K562 (cell line): ENCODE measurements at regions not wholly inside any gene's neighbourhood (a gene's known extent, or its start where the extent isn't known, plus 50 kb on each side); places are given as distances from the start of the nearest gene placed in this dataset.

ENCODE experiments used
- ATAC-seq: fragments of 200-7000 bp; cut with Tn5 transposase; 3 replicates; pipeline ENCODE4 v1.9.1; 2020; ENCODE audit warnings: moderate library complexity
- BruUV-seq: library from RNA; stranded (reverse); fragments of 400-500 nt; replicated peaks from 2 replicates; lab custom pipeline; 2021; lab: Mats Ljungman, UMichigan
- CTCF ChIA-PET: fragments of 300-600 bp; formaldehyde crosslinking; extraction: SDS; loops from one replicate; lab custom pipeline; 2021; ENCODE audit warnings: low intra/inter-chr PET ratio; lab: Yijun Ruan, JAX
- POLR2A ChIA-PET: fragments of 300-600, 350-650 bp; sonication (Branson Sonifier 250); formaldehyde crosslinking; extraction: SDS; loops from one replicate; lab custom pipeline; 2021; ENCODE audit warnings: antibody characterized with exemption, inconsistent platforms; lab: Yijun Ruan, JAX
- DNase-seq, 4 experiments: peaks; one replicate each; pipeline versions ENCODE4 v3.0.0 to v3.0.0-alpha.2; 2011 to 2018; ENCODE audit warnings: low spot score in 3 of 4, mixed read lengths in 3 of 4; ENCODE audit errors: extremely low read depth in 1 of 4
- FAIRE-seq: peaks from 2 replicates; lab custom pipeline; 2011; peaks lifted over from hg19 to GRCh38; lab: Jason Lieb, UNC
- H2AFZ ChIP-seq: 2 replicates; pipeline ENCODE4 v1.6.0; 2011; ENCODE audit warnings: low read depth, low read length, control low read depth, inconsistent platforms
- H3K27ac ChIP-seq: fragments of 200-600 bp; 3 replicates; pipeline ENCODE4 v1.8.0; 2011; ENCODE audit warnings: low read depth, mild to moderate bottlenecking, control low read depth, inconsistent platforms, low read length, moderate library complexity, mixed read lengths; ENCODE audit errors: extremely low read depth
- H3K27me3 ChIP-seq, 2 experiments: fragments of 300-600 bp in 1 of 2; 2 replicates in 1 of 2; 3 replicates in 1 of 2; pipeline versions ENCODE4 v1.6.0 to v1.8.0; 2011; ENCODE audit warnings: inconsistent platforms in 2 of 2, low read length in 2 of 2, mild to moderate bottlenecking in 1 of 2, mixed read lengths in 1 of 2, moderate library complexity in 1 of 2; ENCODE audit not compliant: control insufficient read depth in 2 of 2, insufficient read depth in 2 of 2
- H3K36me3 ChIP-seq: fragments of 300-600 bp; 3 replicates; pipeline ENCODE4 v1.8.0; 2011; ENCODE audit warnings: mild to moderate bottlenecking, low read length, inconsistent platforms; ENCODE audit not compliant: control insufficient read depth, insufficient read depth
- H3K4me1 ChIP-seq, 2 experiments: fragments of 200-600 bp in 1 of 2; replicated peaks in 1 of 2; 2 replicates in 1 of 2; 3 replicates in 1 of 2; pipeline versions ENCODE4 v1.5.1 to v1.8.0; 2011; ENCODE audit warnings: inconsistent platforms in 2 of 2, low read length in 2 of 2, mild to moderate bottlenecking in 1 of 2, mixed read lengths in 1 of 2, moderate library complexity in 1 of 2; ENCODE audit not compliant: control insufficient read depth in 2 of 2, insufficient read depth in 2 of 2
- H3K4me2 ChIP-seq: 2 replicates; pipeline ENCODE4 v1.6.1; 2011; ENCODE audit warnings: low read length, control low read depth, inconsistent platforms, mixed read lengths; ENCODE audit not compliant: insufficient read depth
- H3K4me3 ChIP-seq: fragments of 200-600 bp; sonication (generic), shearing (Covaris generic); 2 replicates; pipeline ENCODE4 v1.5.1; 2016; ENCODE audit warnings: control low read depth, inconsistent platforms
- H3K79me2 ChIP-seq: fragments of 200-600 bp; 3 replicates; pipeline ENCODE4 v1.8.0; 2011; ENCODE audit warnings: low read length, inconsistent platforms; ENCODE audit not compliant: control insufficient read depth, insufficient read depth
- H3K9ac ChIP-seq, 2 experiments: 2 replicates each; pipeline versions ENCODE4 v1.6.0 to v1.6.1; 2011; ENCODE audit warnings: low read depth in 2 of 2, low read length in 2 of 2, control low read depth in 1 of 2, inconsistent platforms in 1 of 2, mild to moderate bottlenecking in 1 of 2, mixed read lengths in 1 of 2; ENCODE audit not compliant: insufficient read depth in 1 of 2
- H3K9me1 ChIP-seq: one replicate; pipeline ENCODE4 v1.6.0; 2011; ENCODE audit warnings: inconsistent platforms, mild to moderate bottlenecking, low read length, moderate library complexity; ENCODE audit not compliant: control insufficient read depth, insufficient read depth
- H3K9me3 ChIP-seq: replicated peaks from 2 replicates; pipeline ENCODE4 v1.5.1; 2011; ENCODE audit warnings: low read depth, low read length, inconsistent platforms; ENCODE audit not compliant: control insufficient read depth, insufficient read depth
- H4K20me1 ChIP-seq: replicated peaks from 2 replicates; pipeline ENCODE4 v1.6.1; 2011; ENCODE audit warnings: low read length, inconsistent platforms, mixed read lengths; ENCODE audit not compliant: control insufficient read depth, insufficient read depth
- CBFB ChIP-seq: sonication (generic); formaldehyde crosslinking; IDR thresholded peaks from 2 replicates; pipeline ENCODE4 v1.4.0; 2020; ENCODE audit warnings: mild to moderate bottlenecking, missing genetic modification reagents
- CTCF ChIP-seq, 3 experiments: IDR thresholded peaks in 2 of 3; conservative IDR thresholded peaks in 1 of 3; 2 replicates each; pipeline ENCODE4 v1.5.1; 2011 to 2012; ENCODE audit warnings: low read length in 3 of 3, mild to moderate bottlenecking in 3 of 3, control low read depth in 2 of 3, improper control_type of control experiment in 1 of 3, inconsistent platforms in 1 of 3, low read depth in 1 of 3, mixed read lengths in 1 of 3, moderate library complexity in 1 of 3; ENCODE audit not compliant: insufficient read depth in 2 of 3
- HBP1 ChIP-seq: fragments of 450-650 bp; formaldehyde crosslinking; IDR thresholded peaks from 2 replicates; pipeline ENCODE4 v1.4.0; 2022; ENCODE audit warnings: missing genetic modification characterization
- MIER1 ChIP-seq: fragments of 450-650 bp; IDR thresholded peaks from 2 replicates; pipeline ENCODE4 v1.6.1; 2016; ENCODE audit warnings: antibody characterized with exemption, mild to moderate bottlenecking, low read depth
- MTA3 ChIP-seq: fragments of 450-650 bp; formaldehyde crosslinking; IDR thresholded peaks from 2 replicates; pipeline ENCODE4 v1.6.1; 2017; ENCODE audit warnings: mild to moderate bottlenecking, borderline replicate concordance
- NONO ChIP-seq, 2 experiments: fragments of 200-400 bp in 1 of 2; fragments of 450-650 bp in 1 of 2; formaldehyde crosslinking in 1 of 2; IDR thresholded peaks; 2 replicates each; pipeline ENCODE4 v1.6.1; 2017; ENCODE audit warnings: low read depth in 2 of 2, mild to moderate bottlenecking in 2 of 2, moderate library complexity in 2 of 2, low read length in 1 of 2
- POLR2A ChIP-seq: fragments of 450-650 bp; conservative IDR thresholded peaks from 2 replicates; pipeline ENCODE4 v1.6.1; 2016
- PURB ChIP-seq: sonication (generic); formaldehyde crosslinking; IDR thresholded peaks from 2 replicates; pipeline ENCODE4 v1.9.0; 2021; ENCODE audit warnings: low read depth, mild to moderate bottlenecking, missing genetic modification reagents
- RBFOX2 ChIP-seq: fragments of 200-400 bp; formaldehyde crosslinking; IDR thresholded peaks from 2 replicates; pipeline ENCODE4 v1.6.1; 2017; ENCODE audit warnings: low read depth, mild to moderate bottlenecking, low read length, moderate library complexity
- RUNX1 ChIP-seq: sonication (generic); IDR thresholded peaks from 2 replicates; pipeline ENCODE4 v1.6.1; 2016; ENCODE audit warnings: antibody characterized with exemption, low read depth
- SIRT6 ChIP-seq: IDR thresholded peaks from one replicate; pipeline ENCODE4 v1.6.1; 2012; ENCODE audit warnings: low read depth, mild to moderate bottlenecking, control low read depth, inconsistent platforms, low read length, moderate library complexity
- SMC3 ChIP-seq: conservative IDR thresholded peaks from 2 replicates; pipeline ENCODE4 v1.6.1; 2011; ENCODE audit warnings: low read depth, low read length, improper control_type of control experiment; ENCODE audit not compliant: insufficient read depth
- TEAD4 ChIP-seq, 2 experiments: sonication (generic) in 1 of 2; formaldehyde crosslinking in 1 of 2; IDR thresholded peaks; 2 replicates each; pipeline versions ENCODE4 v1.6.1 to v1.8.0; 2012 to 2022; ENCODE audit warnings: borderline replicate concordance in 1 of 2, inconsistent platforms in 1 of 2, low read length in 1 of 2, mild to moderate bottlenecking in 1 of 2, missing genetic modification reagents in 1 of 2
- ZBTB9 ChIP-seq: fragments of 450-650 bp; formaldehyde crosslinking; IDR thresholded peaks from 2 replicates; pipeline ENCODE4 v1.4.0; 2020; ENCODE audit warnings: mild to moderate bottlenecking, moderate library complexity
- ZFP36 ChIP-seq: fragments of 150-350 bp; IDR thresholded peaks from 2 replicates; pipeline ENCODE4 v1.6.1; 2018; ENCODE audit warnings: low read length, low read depth; ENCODE audit not compliant: partially characterized antibody
- WGBS: fragments of 100-300 bp; shearing (Covaris generic); methylation state at CpG from one replicate; pipeline ENCODE4 v1.1.6; 2016; ENCODE audit warnings: low coverage, mixed read lengths; ENCODE audit not compliant: insufficient coverage; ENCODE audit errors: missing lambda C conversion rate; 5-methylcytosine and 5-hydroxymethylcytosine counted together
- in situ Hi-C: fragments of 300-500 bp; cut with MboI; formaldehyde crosslinking; loops from 4 replicates; pipeline ENCODE4 v1.15.0; 2018; ENCODE audit warnings: inconsistent platforms, mixed read lengths
- intact Hi-C: fragments of 100-400 bp; cut with micrococcal nuclease; formaldehyde crosslinking; loops from 2 replicates; pipeline ENCODE4 v1.14.2; 2022

- DNase-seq, result peak; percentile 43 to 54 (median 44)
- H3K4me3 ChIP-seq, result no peak overlapping the region
- no TSS peak for BruUV-seq
- H3K27ac ChIP-seq, result no peak overlapping the region
- H3K9me1 ChIP-seq, result no peaks in the 10 kb centered on the region
- no peak overlapping the region for H3K4me2 ChIP-seq
- no peaks in the 10 kb centered on the region for H3K9me3 ChIP-seq
- no peaks in the 10 kb centered on the region for H3K36me3 ChIP-seq
- H3K4me1 ChIP-seq, result no peaks in the 10 kb centered on the region
- H2AFZ ChIP-seq, result no peak overlapping the region
- 11% methylated on average over 13 of the region's 13 CpGs for WGBS
- POLR2A ChIA-PET, result interaction anchor here (0.6 to 1.0 kb wide), 3 partner anchors 10 to 742 kb away, joined by 3 read pairs; no protein-coding TSS in a partner anchor
- in situ Hi-C loops (no loop called here), intact Hi-C loops (loop anchor here (1.0 to 5.0 kb wide), 2 partner anchors 95 to 433 kb away; no protein-coding TSS in a partner anchor)
- CTCF ChIA-PET, result interaction anchor here (1.0 kb wide), 1 partner anchor 433 kb away, joined by 3 read pairs; no protein-coding TSS in a partner anchor
- H3K9ac ChIP-seq, result no peak overlapping the region
- FAIRE-seq, result peak; percentile 86
- peaks cover 0 to 21% of the 10 kb centered on the region in 2 experiments; a peak in 1 of 5 replicates for H3K27me3 ChIP-seq
- H4K20me1 ChIP-seq, result no peaks in the 10 kb centered on the region
- ATAC-seq, result peak; percentile 72
- H3K79me2 ChIP-seq, result no peaks in the 10 kb centered on the region
- peak; percentile 52 for TF ChIP-seq TEAD4 (IDR thresholded peaks at IDR 0.05; ENCODE audit: low read length)
- no peak for TF ChIP-seq TEAD4 (CRISPR knock-in tag; IDR thresholded peaks at IDR 0.05; ENCODE audit: borderline replicate concordance)
- TF ChIP-seq NONO (IDR thresholded peaks at IDR 0.05; ENCODE audit: low read depth in 2 of 2, low read length in 1 of 2), result no peak
- no peak for TF ChIP-seq MTA3
- no peak for TF ChIP-seq CBFB (CRISPR knock-in tag)
- no peak for TF ChIP-seq SIRT6
- no peak for TF ChIP-seq PURB (CRISPR knock-in tag)
- TF ChIP-seq ZBTB9 (CRISPR knock-in tag), result no peak
- TF ChIP-seq HBP1 (CRISPR knock-in tag), result no peak
- no peak for TF ChIP-seq RBFOX2
- TF ChIP-seq POLR2A, result no peak
- TF ChIP-seq ZFP36, result peak; percentile 94
- TF ChIP-seq SMC3, result peak; percentile 77
- peak; percentile 72 to 87 (median 78) for TF ChIP-seq CTCF (IDR thresholded peaks at IDR 0.05 in 2 of 3, conservative IDR thresholded peaks at IDR 0.05 in 1 of 3; ENCODE audit: insufficient read depth in 2 of 3, low read depth in 1 of 3, low read length in 3 of 3)
- no peak for TF ChIP-seq RUNX1
- TF ChIP-seq MIER1, result no peak
Observed at GRCh38 chr20:58086763-58087561, 141.5 kb downstream of the ANKRD60 start.
